GM21529 (cell line): ENCODE measurements at regions not wholly inside any gene's neighbourhood (a gene's known extent, or its start where the extent isn't known, plus 50 kb on each side); places are given as distances from the start of the nearest gene placed in this dataset.

Source experiments
- ATAC-seq: cut with Tn5 transposase; IDR thresholded peaks from one replicate; pipeline ENCODE4 v1.9.1; 2021; ENCODE audit not compliant: unreplicated experiment

DNA sequence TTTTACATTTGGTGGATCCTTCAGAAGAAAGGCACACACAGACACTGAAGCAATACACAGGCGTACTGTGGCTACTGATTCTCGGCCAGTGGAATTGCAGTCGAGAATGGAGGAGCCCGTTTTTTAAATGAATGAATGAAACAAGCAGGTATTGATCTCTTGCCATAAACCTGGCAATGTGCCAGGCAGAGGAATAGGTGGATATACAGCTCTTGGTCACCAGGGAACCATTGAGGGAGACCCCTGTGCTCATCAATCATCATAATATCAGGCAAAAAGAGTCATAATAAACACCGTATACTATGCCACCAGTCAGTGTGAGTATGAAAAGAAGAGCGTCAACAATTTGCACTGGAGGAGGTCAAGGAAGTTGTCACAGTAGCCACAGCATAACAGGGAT lies 140.3 kb upstream of the FOXF1 start:
- no peak for ATAC-seq

GRCh38 chr16:86371083-86371803 lies 139.1 kb upstream of the FOXF1 start:
- no peak for ATAC-seq

- no peak for ATAC-seq
Measured at GRCh38 chr16:86372193-86372592, 138.1 kb upstream of the FOXF1 start.

DNA sequence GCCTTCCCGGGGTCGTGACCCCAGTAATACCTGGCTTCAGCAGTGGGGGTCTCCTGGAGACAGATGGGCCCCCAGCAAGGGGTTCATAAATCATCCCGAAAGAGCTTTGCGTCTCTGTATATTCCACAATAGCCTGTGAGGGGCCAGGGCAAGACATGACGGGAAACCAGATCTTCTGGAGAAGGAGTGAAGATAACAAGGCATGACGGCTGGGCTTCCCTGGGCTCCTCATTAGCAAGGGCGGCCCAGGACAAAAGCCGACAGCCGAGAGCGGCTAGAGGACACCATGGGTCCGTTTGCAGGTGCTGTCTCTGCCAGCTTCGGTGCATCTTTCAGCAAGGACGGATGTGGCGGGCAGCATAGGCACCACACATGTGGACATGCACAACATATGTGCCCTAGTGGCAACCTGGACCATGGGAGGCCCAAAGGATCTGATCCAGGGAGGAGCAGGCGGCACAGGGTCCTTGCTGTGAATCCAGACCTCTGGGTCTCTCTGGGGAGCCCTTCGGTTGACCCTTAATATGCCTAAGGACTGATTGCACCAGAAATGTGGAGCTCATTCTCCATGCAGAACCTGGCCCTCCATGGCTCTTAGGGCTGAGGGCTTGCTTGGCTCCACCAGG lies 136.9 kb upstream of the FOXF1 start:
- ATAC-seq = no peak

- no peak for ATAC-seq
Measured at GRCh38 chr16:86374603-86375130, 135.7 kb upstream of the FOXF1 start.

- ATAC-seq = no peak
Measured at GRCh38 chr16:86375364-86375763, 135.0 kb upstream of the FOXF1 start.

GRCh38 chr16:86375851-86376250 lies 134.5 kb upstream of the FOXF1 start:
- ATAC-seq = no peak

DNA sequence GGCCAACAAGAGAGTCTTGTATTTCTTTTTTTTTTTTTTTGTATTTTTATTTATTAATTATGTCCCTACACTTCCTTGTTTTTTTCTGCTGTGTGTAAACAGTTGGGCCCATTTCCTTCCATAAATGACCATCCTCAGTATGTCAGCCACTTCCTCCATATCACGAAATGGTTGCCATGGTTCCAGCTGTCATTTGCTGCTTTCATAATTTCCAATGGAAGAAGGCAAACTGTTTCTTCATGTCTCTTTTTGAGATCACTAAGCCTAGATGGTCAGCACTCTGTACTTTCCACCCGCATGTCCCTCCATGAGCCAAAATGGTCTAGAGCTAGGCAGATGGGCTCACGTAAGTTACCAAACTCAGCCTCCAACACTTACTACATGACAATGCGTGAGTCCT lies 133.5 kb upstream of the FOXF1 start:
- ATAC-seq = no peak

- no peak for ATAC-seq
Measured at GRCh38 chr16:86377251-86378022, 132.9 kb upstream of the FOXF1 start.

- no peak for ATAC-seq
Measured at GRCh38 chr16:86378128-86378527, 132.2 kb upstream of the FOXF1 start.

DNA sequence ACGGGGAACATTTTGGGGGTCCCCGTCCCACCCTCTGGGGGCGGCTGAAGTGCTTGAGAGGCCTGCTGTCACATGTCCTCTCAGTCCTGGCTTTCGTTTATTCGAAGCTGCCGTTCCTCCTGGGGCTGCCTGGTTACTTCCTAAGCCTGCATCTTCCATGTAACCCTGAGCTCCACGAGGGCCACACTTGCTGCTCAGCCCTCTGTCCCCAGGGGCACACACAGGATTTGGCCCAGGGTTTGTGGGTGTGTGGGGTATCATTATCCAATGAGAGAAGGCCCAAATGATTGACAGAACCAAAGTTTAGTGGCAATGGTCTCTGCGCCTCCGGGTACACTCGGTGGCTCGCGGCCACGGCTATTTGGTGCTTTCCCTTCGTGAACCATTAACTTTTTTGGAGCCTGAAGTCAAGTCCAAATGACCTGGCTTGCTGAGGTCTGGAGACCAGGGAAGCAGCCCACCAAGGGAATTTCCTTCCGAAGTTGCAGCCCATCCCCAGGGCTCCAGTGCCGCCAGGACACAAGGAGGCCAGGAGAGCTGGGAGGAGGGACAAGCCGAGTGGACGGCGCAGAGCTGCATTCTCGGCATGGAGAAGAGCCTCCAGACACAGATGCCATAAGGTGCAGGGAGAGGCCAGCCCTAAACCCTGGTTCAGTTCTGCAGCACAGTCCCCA lies 131.4 kb upstream of the FOXF1 start:
- no peak for ATAC-seq

DNA sequence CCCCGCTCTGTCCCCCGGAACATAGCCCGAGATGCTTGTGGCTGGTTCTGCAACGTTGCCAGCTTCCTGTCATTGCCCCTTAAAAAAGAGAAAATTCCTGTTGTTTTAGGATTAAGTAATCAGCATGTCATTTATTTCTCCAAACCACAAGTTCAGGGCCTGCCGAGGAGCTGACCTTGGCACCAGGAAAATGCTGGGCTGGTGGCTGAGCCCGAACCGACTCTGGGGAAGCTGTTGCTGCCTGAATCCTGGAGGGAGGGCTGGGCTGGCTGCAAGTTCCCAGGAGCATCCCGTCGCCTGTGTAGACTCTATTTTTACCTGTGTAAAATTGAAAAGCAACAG lies 130.9 kb upstream of the FOXF1 start:
- ATAC-seq = no peak

DNA sequence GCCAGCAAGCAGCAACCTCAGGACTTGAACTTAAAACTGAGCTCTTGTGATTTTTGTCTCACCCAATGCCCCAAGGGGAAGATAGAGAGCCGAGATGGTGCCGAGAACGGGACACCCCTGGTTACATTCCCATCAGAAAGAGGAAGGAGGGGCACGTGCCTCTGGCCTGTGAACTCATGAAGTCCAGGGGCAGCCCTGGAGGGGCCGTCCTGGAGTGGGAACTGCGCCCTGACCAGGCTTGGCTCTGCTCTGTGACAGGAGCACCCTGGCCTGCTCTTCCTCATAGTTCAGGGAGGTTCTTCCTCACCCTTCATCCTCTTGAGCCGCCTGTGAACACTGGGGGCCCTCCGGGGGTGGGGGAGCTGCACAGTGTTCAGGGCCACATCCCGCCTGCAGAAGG lies 130.3 kb upstream of the FOXF1 start:
- no peak for ATAC-seq

DNA sequence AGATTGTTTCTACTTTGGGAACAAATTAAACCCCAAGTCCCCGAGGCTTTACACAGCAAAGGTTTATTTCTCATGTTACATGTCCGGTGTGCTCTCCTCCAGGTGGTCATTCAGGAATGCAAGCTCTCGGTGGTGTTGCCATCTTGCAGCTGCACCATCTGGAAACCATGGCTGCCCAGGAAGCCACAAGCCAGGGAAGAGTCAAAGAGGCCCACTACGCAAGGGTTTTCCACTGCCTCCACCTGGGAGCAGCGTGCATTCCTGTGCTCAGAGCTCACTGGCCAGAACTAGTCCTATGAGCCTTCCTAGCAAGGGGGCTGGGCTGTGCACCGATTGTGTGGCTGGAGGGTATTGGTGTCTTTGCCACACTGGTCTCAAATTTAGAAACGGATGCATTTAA lies 128.8 kb upstream of the FOXF1 start:
- no peak for ATAC-seq

GRCh38 chr16:86382067-86382773 lies 128.1 kb upstream of the FOXF1 start:
- no peak for ATAC-seq

GRCh38 chr16:86382774-86383407 lies 127.4 kb upstream of the FOXF1 start:
- no peak for ATAC-seq

DNA sequence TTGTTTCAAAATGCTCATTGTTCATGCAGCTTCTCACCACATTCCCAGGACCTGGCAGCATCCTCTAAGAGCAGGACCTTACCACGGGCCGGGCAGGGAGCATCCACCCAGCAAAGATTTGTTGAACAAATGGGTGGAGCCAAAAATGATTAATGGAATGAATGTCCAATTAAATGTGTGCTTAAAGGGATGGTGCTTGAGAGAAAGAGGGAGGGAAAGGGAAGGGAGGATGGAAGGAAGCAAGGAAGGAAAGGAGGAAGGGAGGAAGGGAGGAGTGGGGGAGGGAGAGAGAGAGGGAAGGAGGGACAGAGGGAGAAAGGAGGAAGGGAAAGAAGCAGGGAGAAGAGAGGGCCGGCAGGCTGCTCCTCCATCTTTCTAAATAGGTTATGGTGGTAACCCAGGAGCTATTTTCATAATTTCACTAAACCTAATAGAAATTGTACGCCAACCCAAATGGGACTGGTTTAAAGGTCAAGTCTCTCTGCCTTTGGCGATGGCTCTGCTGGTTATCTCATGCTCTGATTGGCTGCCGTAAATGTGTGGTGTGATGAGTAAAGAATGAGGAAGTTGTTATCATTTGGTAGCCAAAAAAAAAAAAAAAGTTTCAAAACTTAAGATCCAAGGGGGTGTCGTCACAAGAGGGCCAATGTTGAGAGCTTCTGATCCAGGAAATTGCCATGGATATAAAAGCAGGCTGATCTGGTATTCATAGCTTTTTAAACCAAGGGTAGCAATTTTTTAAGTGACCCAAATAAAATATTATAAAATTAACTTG lies 126.7 kb upstream of the FOXF1 start:
- ATAC-seq = no peak

GRCh38 chr16:86384263-86384649 lies 126.1 kb upstream of the FOXF1 start:
- no peak for ATAC-seq

- no peak for ATAC-seq
Measured at GRCh38 chr16:86384980-86385379, 125.3 kb upstream of the FOXF1 start.
